Right kidney (tissue), 1 donor: ENCODE measurements at regions not wholly inside any gene's neighbourhood (a gene's known extent, or its start where the extent isn't known, plus 50 kb on each side); places are given as distances from the start of the nearest gene placed in this dataset.

Experiments used
- DNase-seq: peaks from one replicate; pipeline ENCODE4 v3.0.0-alpha.2; 2016

DNA sequence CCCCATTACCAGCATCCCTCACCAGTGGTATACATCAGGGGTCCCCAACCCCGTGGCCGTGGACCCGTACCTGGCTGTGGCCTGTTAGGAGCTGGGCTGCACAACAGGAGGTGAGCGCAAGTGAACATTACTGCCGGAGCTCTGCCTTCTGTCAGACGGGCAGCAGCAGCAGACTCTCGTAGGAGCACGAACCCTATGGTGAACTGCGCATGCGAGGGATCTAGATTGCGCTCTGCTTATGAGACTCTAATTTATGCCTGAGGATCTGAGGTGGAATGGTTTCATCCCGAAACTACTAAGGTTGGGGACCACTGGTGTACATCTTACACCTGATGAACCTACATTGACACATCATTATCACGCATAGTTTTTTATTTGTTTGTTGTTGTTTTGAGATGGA, 52.8 kb upstream of the DHX15 start:
- no peak for DNase-seq

DNA sequence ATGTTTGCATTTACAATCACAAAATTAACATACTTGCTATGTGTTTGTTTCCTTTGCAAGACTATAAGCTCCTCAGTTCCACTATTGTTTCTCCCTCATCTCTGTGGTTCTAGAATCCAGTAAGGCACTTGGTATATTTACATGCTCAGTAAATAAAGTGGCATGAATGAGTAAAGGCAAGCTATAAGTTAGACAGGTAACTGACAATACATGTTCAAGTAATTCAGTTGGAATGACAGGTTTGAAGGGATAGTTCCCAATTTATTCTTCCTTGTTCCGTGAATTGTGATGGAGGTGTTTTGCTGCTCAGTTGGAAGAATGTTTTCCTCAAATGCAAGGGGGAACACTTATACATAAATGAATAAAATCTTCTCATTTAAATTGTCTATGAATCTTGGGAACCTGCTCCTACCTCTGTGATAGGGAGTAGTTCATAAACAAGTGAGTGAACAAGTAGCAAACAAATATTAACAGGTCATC, 54.1 kb upstream of the DHX15 start:
- no peak for DNase-seq

DNA sequence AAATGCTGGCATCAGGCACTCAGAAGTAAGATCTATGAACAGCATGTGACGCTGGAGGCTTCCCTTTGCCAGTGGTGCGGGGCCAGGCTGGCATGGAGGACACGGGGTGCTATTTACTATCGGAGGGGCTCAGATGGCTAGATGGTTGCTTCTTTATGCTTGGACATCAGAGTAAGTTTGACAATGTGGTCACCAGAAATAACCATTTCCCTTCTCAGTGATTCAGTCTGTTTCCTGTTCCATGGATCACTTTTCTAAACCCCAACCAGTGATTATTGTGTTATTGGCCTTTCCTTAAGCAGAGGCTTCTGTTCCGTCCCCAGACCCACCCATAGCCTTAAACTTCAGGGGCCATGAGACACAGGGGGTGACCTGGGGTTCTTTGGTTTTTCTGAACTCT, 55.4 kb upstream of the DHX15 start:
- no peak for DNase-seq

DNA sequence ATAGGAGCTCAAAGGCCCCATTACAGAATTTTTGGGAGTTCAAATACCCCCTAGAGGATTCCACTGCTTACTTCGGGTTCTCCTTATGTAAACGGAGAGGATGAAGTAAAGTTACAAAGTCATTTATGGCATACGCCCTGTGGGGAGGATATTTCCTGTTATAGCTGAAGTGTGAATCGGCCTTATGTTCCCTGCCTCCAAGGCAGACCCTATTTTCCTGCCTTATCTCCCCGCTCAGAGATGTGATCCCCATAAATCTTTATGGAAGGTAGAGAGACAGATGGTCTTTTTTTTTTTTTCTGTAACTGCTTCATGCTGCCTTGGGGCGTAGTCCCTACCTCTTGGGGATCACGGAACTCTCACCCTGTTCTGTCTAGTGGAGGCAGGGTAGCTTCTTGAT, 56.0 kb upstream of the DHX15 start:
- no peak for DNase-seq

DNA sequence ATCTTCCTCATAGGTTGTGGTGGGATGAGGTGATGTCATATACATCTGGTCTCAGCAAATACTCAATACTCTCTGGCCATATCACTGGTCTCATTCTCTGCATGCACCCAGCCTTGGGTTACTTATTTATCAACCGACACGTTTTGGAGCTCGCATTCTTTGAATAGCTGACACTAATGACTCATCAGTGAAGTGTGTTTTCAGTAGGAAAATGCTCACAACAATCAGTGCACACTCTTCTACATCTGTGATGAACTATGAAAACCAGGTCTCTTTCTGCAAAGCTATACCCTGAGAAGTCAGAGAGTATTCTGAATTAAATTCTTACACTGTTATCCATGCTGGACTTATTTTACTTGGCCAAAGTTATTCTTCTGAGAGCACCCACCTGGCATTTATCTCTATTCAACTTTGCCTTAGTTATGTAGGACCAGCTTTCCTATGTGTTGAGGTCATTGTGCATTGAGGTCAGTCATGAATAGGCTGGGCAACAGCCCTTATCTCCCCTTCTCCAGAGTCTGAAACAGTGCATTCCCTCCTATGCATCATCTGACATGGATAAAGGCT, 58.7 kb upstream of the DHX15 start:
- no peak for DNase-seq

DNA sequence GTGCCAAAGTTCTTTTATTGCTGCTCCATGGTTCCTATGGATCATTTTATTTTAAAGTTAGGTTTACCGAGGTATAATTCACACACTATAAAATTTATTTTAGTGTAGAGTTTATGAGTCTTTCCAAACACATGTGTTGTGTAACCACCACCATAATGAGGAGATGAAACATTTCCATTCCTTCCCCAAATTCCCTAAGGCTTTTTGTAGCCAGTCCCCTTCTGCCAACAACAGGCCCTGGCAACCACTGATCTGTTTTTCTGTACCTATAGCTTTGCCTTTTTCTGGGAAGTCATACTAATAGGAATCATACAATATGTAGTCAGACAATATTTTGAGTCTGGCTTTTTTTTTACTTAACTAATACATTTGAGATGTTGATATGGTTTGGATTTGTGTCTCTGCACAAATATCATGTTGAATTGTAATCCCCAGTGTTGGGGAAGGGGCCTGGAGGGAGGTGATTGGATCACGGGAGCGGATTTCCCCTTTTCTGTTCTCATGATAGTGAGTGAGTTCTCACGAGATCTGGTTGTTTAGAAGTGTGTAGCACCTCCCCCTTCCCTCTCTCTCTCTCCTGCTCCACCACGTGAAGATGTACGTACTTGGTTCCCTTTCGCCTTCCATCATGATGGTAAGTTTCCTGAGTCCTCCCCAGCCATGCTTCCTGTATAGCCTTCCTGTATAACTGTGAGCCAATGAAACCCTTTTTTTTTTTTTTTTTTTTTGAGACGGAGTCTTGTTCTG, 59.6 kb upstream of the DHX15 start:
- no peak for DNase-seq

DNA sequence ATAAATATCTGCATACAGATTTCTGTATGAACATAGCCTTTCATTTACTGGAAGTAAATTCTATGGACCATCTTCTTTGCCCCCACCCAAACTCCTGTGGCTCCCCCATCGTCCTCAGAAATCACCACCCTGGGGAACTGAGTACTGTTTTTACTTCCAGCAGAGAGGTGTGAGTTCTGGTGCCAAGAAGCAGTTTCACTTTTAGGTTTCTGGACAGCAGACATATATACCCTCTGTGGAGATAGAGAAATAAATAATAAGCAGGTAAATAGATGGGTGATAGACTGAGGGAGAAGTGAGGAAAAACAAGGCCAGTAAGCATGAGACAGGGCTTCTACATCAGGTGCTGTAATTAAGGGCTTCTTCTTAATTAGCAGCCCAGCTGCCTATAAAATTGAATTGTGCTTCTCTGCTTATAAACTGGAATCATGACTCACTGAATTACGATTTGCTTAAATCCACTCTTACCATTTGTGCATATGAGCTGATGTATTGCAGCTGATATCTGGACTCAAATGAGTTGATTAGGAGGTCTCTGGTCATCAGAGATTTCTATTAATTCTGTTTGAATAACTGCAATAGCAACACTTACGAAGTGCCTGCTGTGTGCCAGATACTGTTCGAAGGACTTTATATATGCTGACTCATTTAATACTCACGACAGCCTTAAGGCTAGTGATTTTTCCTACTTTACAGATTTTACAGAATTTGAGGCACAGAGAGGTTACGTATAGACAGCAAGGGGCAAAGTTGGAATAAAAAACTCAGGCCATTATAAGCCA, 60.8 kb upstream of the DHX15 start:
- DNase-seq, result no peak

DNA sequence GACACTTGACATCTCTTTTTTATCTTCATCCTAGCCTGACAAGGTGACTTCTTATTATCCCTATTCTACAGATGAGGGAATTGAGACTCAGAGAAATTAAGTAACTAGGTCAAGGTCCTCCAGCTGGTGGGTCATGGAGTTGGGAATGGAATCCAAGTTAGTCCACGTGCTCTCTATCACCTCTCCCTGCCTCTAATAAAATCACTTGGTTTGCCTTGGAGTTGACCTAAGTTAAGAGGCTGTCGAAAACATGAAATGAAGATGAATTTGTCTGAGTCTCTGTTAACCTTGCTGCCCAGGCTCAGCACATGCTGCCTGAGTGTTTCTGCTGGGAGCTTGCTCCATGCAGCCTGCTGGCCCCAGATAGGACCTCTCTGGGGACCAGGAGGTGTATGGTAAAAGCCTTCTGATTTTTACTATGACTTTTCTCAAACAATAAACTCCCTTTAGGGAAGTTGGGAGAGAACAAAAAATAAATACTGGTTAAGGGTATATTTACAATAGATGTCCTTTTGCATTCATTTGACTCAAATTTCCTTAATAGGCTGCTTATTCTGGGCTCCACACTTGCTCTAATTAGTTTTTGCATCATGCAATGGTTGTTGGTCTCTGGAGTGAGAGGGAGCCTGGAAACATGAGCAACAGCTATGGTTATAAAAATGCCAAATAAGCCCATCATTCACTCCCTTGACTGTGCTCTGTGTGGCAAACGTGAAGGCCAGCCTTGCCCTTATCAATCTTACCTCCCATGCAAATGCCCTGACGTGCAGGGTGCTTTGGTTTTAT, 61.6 kb upstream of the DHX15 start:
- no peak for DNase-seq

DNA sequence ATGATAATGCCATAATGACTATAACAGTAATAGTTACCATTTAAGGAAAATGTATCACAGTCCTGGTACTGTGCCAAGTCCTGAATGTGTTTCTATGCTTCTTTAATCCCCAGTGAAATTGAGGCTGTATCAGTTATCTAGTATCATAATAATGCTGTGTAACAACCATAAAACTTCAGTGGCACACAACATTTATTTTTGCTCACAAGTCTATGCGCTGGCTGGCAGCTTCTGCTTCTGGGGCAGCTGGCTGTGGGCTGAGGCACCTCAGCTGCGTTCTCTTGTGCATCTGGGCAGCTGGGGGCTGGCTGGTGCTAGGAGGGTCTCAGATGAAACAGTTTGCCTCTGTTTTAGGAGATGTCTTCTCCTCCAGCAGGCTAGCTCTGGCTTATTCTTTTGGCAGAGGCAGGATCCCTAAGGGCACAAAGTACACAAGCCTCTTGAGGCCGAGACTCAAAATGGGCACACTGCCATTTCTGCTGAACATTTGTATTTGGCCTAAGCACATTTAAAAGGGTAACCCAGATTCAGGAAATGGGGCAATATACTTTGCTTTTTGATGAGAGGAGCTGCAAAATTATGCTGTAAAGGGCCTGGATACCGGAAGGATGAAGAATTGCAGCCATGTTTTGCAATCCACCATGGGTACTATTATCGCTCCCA, 62.6 kb upstream of the DHX15 start:
- no peak for DNase-seq

DNA sequence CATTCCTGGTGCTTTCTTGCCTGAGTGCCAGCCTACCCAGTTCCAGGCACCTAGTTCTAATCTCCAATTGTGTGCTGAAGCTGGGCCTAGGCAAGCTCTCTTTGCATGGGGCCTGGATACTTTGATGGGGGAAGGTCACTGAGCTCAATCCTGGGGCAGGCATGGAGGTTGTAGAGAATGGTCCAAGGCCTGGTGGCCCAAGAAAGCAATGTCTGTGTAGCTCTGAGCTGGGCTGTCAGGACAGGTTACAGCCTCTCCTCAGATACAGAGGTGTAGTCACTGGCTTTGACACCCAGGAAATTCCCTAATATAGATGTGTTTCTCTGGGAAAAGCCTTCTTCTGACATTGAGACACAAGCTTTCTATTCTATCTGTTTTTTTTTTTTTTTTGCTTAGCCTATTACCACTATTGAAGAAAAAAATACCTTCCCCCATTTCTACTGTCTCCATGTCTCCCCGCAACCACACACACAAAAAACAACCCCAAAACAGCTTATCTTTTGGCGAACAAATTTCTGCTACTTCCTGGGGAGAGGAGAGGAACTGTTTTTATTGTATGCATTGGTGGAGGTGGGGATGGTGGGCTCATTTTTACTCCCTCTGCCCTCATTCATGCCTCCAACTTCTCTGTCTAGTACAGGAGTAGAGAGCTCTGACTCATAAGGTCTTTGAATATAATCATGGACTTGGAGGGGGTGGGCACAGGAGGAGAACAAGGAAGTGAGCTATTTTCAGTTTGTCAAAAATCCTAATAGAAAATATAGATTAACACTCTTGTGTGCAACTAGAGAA, 66.7 kb upstream of the DHX15 start:
- no peak for DNase-seq

DNA sequence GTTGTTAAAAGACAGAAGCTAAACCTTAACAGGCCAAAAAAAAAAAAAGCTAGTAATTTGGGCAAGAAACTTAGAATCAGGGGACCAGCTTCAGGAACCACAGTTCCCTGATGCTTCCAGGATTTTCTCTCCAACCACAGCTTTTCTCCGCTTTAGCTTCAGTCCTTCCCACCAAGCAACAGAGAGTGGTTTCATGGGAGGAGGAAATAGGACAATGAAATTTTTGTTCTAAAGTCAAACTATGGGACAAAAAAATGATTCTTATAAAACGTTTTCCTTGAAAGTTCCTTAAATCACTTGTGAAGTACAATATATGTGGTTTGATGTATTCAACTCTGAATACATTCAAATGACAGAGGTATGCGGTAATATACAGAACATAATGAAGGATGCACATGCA, 71.0 kb upstream of the DHX15 start:
- DNase-seq, result no peak

DNA sequence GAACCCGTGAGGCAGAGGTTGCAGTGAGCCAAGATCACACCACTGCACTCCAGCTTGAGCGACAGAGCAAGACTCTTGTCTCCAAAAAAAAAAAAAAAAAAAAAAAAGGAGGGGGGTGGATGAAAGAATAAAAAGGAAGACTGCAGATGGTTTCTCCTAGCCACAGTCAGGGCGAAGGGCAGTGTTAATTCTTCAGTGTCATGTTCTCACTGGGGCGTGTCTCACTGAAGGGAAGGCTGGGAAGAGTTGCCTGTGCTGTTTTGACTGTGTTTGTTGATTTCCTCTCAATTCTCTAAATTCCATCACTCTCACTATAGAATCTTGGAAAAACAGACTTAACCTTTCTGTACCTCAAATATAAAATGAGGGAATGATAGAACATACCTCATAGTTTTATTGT, 71.6 kb upstream of the DHX15 start:
- no peak for DNase-seq

DNA sequence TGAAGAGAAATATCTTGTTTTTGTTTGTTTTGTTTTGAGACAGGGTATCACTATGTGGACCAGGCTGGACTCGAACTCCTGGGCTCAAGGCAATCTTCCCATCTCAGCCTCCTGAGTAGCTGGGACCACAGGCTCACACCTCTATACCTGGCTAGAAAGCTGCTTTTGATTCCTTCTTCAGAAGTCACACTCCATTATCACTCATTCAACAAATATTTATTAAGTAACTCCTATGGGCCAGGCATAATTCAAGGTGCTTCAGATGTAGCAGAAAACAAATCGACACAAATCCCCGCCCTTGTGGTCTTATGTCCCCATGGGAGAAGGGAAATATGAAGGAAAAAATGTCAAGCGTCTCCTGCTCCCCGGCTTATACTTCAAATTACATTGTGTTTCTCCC, 72.6 kb upstream of the DHX15 start:
- no peak for DNase-seq

DNA sequence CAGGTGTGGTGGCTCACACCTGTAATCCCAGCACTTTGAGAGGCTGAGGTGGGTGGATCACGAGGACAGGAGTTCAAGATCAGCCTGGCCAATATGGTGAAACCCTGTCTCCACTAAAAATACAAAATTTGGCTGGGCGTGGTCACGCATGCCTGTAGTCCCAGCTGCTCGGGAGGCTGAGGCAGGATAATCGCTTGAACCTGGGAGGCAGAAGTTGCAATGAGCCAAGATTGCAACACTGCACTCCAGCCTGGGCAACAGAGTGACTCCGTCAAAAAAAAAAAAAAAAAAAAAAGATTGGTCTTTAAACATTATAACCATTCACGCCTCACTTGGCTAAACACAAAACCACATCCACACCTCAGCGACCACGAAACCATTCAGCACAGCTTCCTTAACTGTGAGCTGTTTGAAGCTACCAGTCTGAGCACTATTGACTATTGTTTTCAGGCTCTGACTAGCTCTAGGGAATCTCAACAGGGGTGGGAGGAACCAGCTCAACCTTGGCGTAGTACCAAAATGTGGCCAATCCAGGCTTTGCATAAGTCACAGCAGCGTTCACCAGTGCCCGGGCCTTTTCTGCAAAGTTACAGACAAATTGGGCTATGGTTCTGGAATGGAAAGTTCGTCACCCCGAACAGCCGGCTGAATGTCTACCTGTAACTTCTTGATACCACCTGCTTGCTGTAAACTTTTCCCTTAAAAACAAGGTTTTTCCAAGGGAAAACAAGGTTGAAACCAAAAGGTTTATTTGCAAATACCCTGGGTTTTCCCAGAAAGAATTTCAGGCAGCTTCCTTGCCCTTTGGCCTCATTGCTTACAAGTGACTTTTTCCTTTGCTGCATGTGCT, 73.6 kb upstream of the DHX15 start:
- DNase-seq, result peak; percentile 33

DNA sequence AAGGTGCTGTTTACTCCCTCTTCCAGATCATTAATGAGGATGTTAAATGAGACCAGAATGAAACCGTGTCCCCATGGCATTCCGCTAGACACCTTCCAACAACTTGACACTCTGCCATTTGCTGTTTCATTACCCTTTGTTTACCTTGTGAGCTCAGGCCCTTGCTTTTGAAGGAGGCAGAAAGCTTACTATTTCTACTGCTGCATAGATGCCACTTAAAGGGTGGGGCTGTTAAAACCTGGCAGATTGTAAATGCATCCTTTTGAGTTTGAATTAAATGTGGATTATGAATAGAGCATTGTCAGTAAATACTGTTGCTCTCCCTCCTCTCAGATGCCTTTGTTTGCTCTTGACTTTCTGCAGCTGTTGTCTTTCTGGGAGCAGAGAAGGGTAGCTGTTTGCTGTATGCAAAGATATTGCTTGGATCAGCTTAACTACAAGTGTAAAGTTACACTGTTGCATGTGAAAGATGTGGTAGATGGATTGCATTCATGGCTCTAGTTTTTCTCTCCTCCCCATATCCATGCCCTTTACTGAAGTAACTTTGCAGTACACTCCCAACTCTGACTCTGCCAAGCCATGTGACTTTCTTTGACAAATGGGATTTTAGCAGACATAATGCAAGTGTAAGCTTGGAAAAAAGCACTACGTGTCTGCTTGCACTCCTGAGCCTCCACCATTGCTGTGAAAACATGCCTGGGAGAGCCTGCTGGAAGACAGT, 75.0 kb upstream of the DHX15 start:
- DNase-seq, result no peak

DNA sequence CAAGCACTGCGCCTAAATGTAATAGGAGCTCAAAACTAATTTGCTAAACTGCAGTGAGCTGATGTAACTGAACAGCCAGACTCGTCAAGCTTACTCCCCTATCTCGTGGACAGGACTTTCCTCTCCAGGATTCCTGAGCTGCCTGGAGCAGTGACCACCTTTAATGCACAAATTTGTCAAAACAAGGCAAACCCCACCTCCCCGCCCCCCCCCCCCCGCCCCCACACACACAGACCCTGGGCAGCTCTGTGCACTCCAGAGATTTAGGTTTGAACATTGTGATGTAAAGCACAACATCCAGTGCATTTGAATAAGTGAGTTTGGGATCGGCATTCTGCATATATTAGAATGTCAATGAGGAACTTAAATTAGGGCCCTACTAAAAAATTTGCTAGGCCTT, 77.7 kb upstream of the DHX15 start:
- DNase-seq, result no peak

DNA sequence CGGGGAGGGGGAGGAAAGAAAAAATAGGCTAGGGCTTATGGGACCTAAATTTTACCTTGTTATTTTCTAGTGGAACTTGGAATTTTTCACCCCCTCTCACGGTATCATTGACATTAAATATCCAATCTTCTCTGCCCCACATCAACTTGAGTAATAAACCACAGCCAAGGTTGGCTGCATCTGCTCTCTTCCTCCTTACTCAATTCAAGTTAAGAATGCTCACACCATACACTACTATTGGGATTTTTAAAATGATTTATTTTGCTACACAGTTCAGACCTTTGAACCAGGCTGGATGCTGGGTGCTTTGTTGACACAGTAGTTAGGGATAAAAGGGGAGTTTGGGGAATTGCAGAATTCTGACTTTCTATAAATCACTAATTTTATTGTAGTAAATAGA, 78.2 kb upstream of the DHX15 start:
- no peak for DNase-seq

DNA sequence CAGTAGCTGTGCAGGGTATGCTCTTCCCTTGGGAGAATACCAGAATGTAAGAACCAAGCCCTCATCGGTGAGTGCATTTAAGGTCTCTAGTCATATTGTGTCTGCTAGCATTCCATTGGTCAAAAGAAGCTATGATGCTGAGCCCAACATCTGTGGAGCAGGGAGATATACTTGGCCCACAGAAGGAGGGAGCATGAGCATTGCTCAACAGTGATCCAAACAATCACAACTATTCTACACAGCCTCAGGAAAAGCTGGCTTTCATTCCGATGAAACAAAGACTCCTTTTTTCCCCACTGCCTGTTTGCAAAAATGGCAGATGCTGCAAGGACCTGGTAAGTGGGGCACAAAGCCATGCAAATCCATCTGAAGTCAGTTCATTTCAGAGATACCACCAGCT, 80.6 kb upstream of the DHX15 start:
- DNase-seq, result no peak

DNA sequence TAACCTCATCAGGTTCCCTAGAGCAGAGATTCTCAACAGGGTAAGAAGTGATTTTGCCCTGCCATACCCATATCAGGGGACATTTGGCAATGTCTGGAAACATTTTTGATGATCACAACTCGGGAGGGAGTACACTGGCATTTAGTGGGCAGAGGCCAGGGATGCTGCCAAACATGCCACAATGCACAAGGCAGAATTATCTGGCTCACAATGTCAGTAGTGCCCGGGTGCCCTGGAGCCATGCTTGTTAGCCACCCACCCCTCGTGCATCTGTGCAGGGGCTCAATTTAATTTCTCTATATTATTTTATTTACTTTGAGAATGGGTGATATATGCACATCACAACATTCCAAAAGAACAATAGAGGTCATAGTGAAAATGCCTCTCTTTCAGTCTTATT, 82.0 kb upstream of the DHX15 start:
- DNase-seq, result no peak
